PFSK-1 (cell line): ENCODE measurements at regions not wholly inside any gene's neighbourhood (a gene's known extent, or its start where the extent isn't known, plus 50 kb on each side); places are given as distances from the start of the nearest gene placed in this dataset.

Experiments used
- REST ChIP-seq, 2 experiments: IDR thresholded peaks; 2 replicates each; pipeline versions ENCODE4 v1.6.1 to v1.8.0; 2011 to 2012; ENCODE audit warnings: low read depth in 2 of 2, low read length in 2 of 2, control low read depth in 1 of 2, inconsistent platforms in 1 of 2, mild to moderate bottlenecking in 1 of 2, moderate library complexity in 1 of 2; ENCODE audit not compliant: insufficient read depth in 1 of 2
- SIN3A ChIP-seq: IDR thresholded peaks from 2 replicates; pipeline ENCODE4 v1.6.1; 2012; ENCODE audit warnings: mild to moderate bottlenecking, low read length, moderate library complexity, borderline replicate concordance; ENCODE audit not compliant: insufficient read depth
- TAF1 ChIP-seq: IDR thresholded peaks from 2 replicates; pipeline ENCODE4 v1.6.1; 2012; ENCODE audit warnings: low read length, control low read depth, borderline replicate concordance; ENCODE audit not compliant: insufficient read depth

- TF ChIP-seq SIN3A: no peak
- no peak for TF ChIP-seq REST (IDR thresholded peaks at IDR 0.05; ENCODE audit: insufficient read depth in 1 of 2, low read depth in 2 of 2, low read length in 2 of 2)
- TF ChIP-seq TAF1: no peak
Measured at GRCh38 chr4:58477513-58477912, 1367.3 kb upstream of the IGFBP7 start.
